ENCODE measurements at regions not wholly inside any gene's neighbourhood (a gene's known extent, or its start where the extent isn't known, plus 50 kb on each side); places are given as distances from the start of the nearest gene placed in this dataset.

DNA sequence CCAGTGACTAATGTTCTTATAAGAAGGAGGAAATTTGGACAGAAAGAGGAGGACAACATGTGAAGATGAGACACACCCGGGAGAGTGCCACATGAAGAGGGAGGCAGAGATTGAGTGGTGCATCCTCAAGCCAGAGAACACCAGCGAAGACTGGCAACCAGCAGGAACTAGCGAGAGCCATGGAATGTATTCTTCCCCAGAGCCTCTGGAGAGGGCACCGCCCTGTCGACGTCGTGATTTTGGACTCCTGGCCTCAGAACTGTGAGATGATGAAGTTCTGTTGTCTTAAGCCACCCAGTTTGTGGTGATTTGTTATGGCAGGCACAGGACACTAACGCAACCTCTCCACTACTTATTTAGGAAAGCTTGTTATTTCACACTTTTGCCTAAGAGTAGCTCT lies 196.0 kb upstream of the TLL1 start:
- no peak for DNase-seq (ENCODE audit: low read depth)
- TF ChIP-seq CTCF (IDR thresholded peaks at IDR 0.05; ENCODE audit: control insufficient read depth, insufficient read depth, low read depth, low read length, missing control alignments) = no peak
- H3K4me3 ChIP-seq (ENCODE audit: control insufficient read depth, low read depth, low read length) = no peak overlapping the region

DNA sequence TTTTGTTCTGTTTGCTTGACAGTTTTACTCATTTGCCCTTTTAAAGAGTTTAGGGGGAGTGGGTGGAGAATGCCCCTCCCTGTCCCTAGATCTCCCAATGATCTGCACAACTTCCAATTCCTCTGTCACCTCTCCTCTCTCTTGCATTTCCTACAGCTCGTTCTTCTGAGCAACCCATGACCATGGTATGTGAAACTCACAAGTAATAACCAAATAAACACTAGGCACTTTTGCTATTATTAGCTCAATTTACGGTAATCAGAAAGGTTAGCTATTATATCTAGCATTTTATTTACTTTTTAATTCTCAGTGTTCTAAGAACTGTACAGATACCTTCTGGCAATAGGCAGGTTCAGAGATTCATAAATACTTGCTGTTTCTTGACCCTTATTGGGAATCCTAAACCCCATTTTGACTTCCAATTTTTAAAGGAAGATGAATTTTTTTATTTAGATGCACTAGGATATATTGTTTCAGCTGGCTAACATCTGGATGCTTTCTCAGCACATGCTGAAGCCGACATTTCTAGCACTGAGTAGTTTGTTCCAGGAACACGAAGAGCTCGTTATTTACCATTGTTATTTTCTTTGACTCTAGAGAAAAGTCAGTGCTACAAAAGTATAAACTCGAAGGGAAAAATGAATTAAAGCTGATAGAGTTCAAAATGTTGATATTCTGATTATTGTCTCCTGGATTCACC lies 194.7 kb upstream of the TLL1 start:
- no peak for TF ChIP-seq CTCF (IDR thresholded peaks at IDR 0.05; ENCODE audit: control insufficient read depth, insufficient read depth, low read depth, low read length, missing control alignments)
- no peak overlapping the region for H3K4me3 ChIP-seq (ENCODE audit: control insufficient read depth, low read depth, low read length)
- no peak for DNase-seq (ENCODE audit: low read depth)

DNA sequence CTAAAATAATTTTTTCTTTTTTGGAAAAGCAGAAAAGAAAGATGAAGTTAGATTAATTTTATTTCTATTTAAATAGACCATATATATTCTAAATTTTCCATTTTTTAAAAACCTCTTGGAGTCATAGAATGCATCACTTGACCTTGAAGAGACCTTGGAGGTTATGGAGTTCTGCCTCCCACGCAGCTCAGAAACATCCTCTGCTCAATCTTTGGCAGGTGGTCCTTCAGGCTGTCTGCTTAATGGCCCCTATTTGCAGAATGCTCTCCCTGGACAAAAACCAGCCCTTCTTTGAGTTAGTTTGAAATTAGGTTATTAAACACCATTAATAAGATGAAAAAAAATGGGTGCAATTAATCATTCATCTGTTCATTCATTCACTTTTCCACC lies 194.1 kb upstream of the TLL1 start:
- no peak for TF ChIP-seq CTCF (IDR thresholded peaks at IDR 0.05; ENCODE audit: control insufficient read depth, insufficient read depth, low read depth, low read length, missing control alignments)
- no peak for DNase-seq (ENCODE audit: low read depth)
- no peak overlapping the region for H3K4me3 ChIP-seq (ENCODE audit: control insufficient read depth, low read depth, low read length)

GRCh38 chr4:165680821-165681220 lies 192.2 kb upstream of the TLL1 start:
- no peak overlapping the region for H3K4me3 ChIP-seq (ENCODE audit: control insufficient read depth, low read depth, low read length)
- TF ChIP-seq CTCF (IDR thresholded peaks at IDR 0.05; ENCODE audit: control insufficient read depth, insufficient read depth, low read depth, low read length, missing control alignments) = no peak
- DNase-seq (ENCODE audit: low read depth) = no peak

- no peak for TF ChIP-seq CTCF (IDR thresholded peaks at IDR 0.05; ENCODE audit: control insufficient read depth, insufficient read depth, low read depth, low read length, missing control alignments)
- DNase-seq (ENCODE audit: low read depth) = no peak
- H3K4me3 ChIP-seq (ENCODE audit: control insufficient read depth, low read depth, low read length) = no peak overlapping the region
Observed at GRCh38 chr4:165682611-165683010, 190.4 kb upstream of the TLL1 start.

- no peak for TF ChIP-seq CTCF (IDR thresholded peaks at IDR 0.05; ENCODE audit: control insufficient read depth, insufficient read depth, low read depth, low read length, missing control alignments)
- no peak overlapping the region for H3K4me3 ChIP-seq (ENCODE audit: control insufficient read depth, low read depth, low read length)
- DNase-seq (ENCODE audit: low read depth) = peak; percentile 11
Observed at GRCh38 chr4:165684177-165684805, 188.7 kb upstream of the TLL1 start.
